ENCODE measurements at regions not wholly inside any gene's neighbourhood (a gene's known extent, or its start where the extent isn't known, plus 50 kb on each side); places are given as distances from the start of the nearest gene placed in this dataset.

GRCh38 chr15:95608371-95608770, 722.1 kb upstream of the NR2F2 start:
- H3K4me3 ChIP-seq (ENCODE audit: low read depth, low read length) = no peak overlapping the region

GRCh38 chr15:95609096-95609495, 721.4 kb upstream of the NR2F2 start:
- TF ChIP-seq CTCF (IDR thresholded peaks at IDR 0.05; ENCODE audit: low read depth, low read length) = no peak
- no peak overlapping the region for H3K4me3 ChIP-seq (ENCODE audit: low read depth, low read length)

More at GRCh38 chr15:95608371-95608770, 722.1 kb upstream of the NR2F2 start:
- TF ChIP-seq CTCF (IDR thresholded peaks at IDR 0.05; ENCODE audit: low read depth, low read length) = no peak

- TF ChIP-seq CTCF (IDR thresholded peaks at IDR 0.05; ENCODE audit: low read depth, low read length) = no peak
Observed at GRCh38 chr15:95610945-95611344, 719.6 kb upstream of the NR2F2 start.

GRCh38 chr15:95615436-95615835, 715.1 kb upstream of the NR2F2 start:
- TF ChIP-seq CTCF (IDR thresholded peaks at IDR 0.05; ENCODE audit: low read depth, low read length) = no peak
- no peak overlapping the region for H3K4me3 ChIP-seq (ENCODE audit: low read depth, low read length)

More at GRCh38 chr15:95610945-95611344, 719.6 kb upstream of the NR2F2 start:
- no peak overlapping the region for H3K4me3 ChIP-seq (ENCODE audit: low read depth, low read length)

GRCh38 chr15:95616306-95616705, 714.2 kb upstream of the NR2F2 start:
- H3K4me3 ChIP-seq (ENCODE audit: low read depth, low read length) = no peak overlapping the region
- no peak for TF ChIP-seq CTCF (IDR thresholded peaks at IDR 0.05; ENCODE audit: low read depth, low read length)

- H3K4me3 ChIP-seq (ENCODE audit: low read depth, low read length) = no peak overlapping the region
- TF ChIP-seq CTCF (IDR thresholded peaks at IDR 0.05; ENCODE audit: low read depth, low read length) = no peak
Observed at GRCh38 chr15:95620934-95621579, 709.4 kb upstream of the NR2F2 start.

GRCh38 chr15:95622843-95623242, 707.7 kb upstream of the NR2F2 start:
- TF ChIP-seq CTCF (IDR thresholded peaks at IDR 0.05; ENCODE audit: low read depth, low read length) = no peak

More at GRCh38 chr15:95622843-95623242, 707.7 kb upstream of the NR2F2 start:
- no peak overlapping the region for H3K4me3 ChIP-seq (ENCODE audit: low read depth, low read length)
